HCT116 (cell line): ENCODE measurements at regions not wholly inside any gene's neighbourhood (a gene's known extent, or its start where the extent isn't known, plus 50 kb on each side); places are given as distances from the start of the nearest gene placed in this dataset.
"Not testable (repeated sequence)": the region's sequence is repeated elsewhere in the genome, so short reads cannot be mapped to it uniquely, and the experiment has no call there.

Experiments used
- ATAC-seq: fragments of 200-7000 bp; cut with Tn5 transposase; 2 replicates; pipeline ENCODE4 v1.9.1; 2020; ENCODE audit warnings: mild to moderate bottlenecking, moderate library complexity
- BruUV-seq: library from RNA; stranded (reverse); fragments of 400-500 nt; replicated peaks from 2 replicates; lab custom pipeline; 2021; lab: Mats Ljungman, UMichigan
- CTCF ChIA-PET: fragments of 300-600 bp; sonication (Branson Sonifier 250); formaldehyde crosslinking; loops from one replicate; lab custom pipeline; 2021; ENCODE audit warnings: antibody characterized with exemption; lab: Charles Lee
- POLR2A ChIA-PET: fragments of 300-600, 350-600 bp; sonication (Branson Sonifier 250); formaldehyde crosslinking; loops from one replicate; lab custom pipeline; 2021; ENCODE audit warnings: antibody characterized with exemption; lab: Charles Lee
- RAD21 ChIA-PET, 2 experiments: fragments of 300-600 bp; sonication (Branson Sonifier 250); formaldehyde crosslinking; loops; one replicate each; lab custom pipeline; 2023; ENCODE audit warnings: low total read pairs in 2 of 2; ENCODE audit not compliant: uncharacterized antibody in 2 of 2, unreplicated experiment in 2 of 2, low non-redundant PET in 1 of 2; lab: Charles Lee
- DNase-seq: peaks from one replicate; pipeline ENCODE4 v3.0.0-alpha.2; 2010; ENCODE audit warnings: low read depth, low spot score
- H2AFZ ChIP-seq: fragments of 200-600 bp; shearing (Covaris generic), sonication (generic); 2 replicates; pipeline ENCODE4 v1.6.1; 2017; ENCODE audit warnings: low read depth, mixed run types, mixed read lengths, antibody characterized with exemption, low read length; ENCODE audit not compliant: poor library complexity, severe bottlenecking
- H3K27ac ChIP-seq: 2 replicates; pipeline ENCODE4 v1.5.1; 2012; ENCODE audit warnings: low read depth, low read length
- H3K27me3 ChIP-seq: fragments of 200-600 bp; sonication (generic); 2 replicates; pipeline ENCODE4 v1.6.1; 2016; ENCODE audit warnings: mixed run types, low read length, mixed read lengths; ENCODE audit not compliant: insufficient read depth
- H3K36me3 ChIP-seq, 2 experiments: fragments of 200-500 bp in 1 of 2; fragments of 200-600 bp in 1 of 2; sonication (Bioruptor generic) in 1 of 2; sonication (generic) in 1 of 2; 2 replicates each; pipeline versions ENCODE4 v1.5.1 to v1.6.1; 2014 to 2016; ENCODE audit warnings: low read length in 2 of 2, inconsistent platforms in 1 of 2, mixed read lengths in 1 of 2, mixed run types in 1 of 2; ENCODE audit not compliant: insufficient read depth in 2 of 2, control insufficient read depth in 1 of 2
- H3K4me1 ChIP-seq, 2 experiments: fragments of 200-600 bp in 1 of 2; sonication (generic) in 1 of 2; 2 replicates each; pipeline versions ENCODE4 v1.5.1 to v1.6.1; 2012 to 2017; ENCODE audit warnings: low read length in 2 of 2, inconsistent platforms in 1 of 2, mild to moderate bottlenecking in 1 of 2, mixed read lengths in 1 of 2, mixed run types in 1 of 2, moderate library complexity in 1 of 2; ENCODE audit not compliant: insufficient read depth in 2 of 2, control insufficient read depth in 1 of 2
- H3K4me2 ChIP-seq: fragments of 200-600 bp; sonication (generic); 2 replicates; pipeline ENCODE4 v1.6.1; 2017; ENCODE audit warnings: mixed run types, low read length, mixed read lengths
- H3K4me3 ChIP-seq, 2 experiments: fragments of 200-600 bp in 1 of 2; sonication (generic) in 1 of 2; replicated peaks in 1 of 2; 2 replicates each; pipeline ENCODE4 v1.5.1; 2011 to 2016; ENCODE audit warnings: low read length in 2 of 2, control low read depth in 1 of 2, low read depth in 1 of 2, mild to moderate bottlenecking in 1 of 2, mixed read lengths in 1 of 2, mixed run types in 1 of 2
- H3K79me2 ChIP-seq: fragments of 200-600 bp; sonication (generic); 2 replicates; pipeline ENCODE4 v1.6.1; 2017; ENCODE audit warnings: mild to moderate bottlenecking, mixed run types, low read length, moderate library complexity, mixed read lengths; ENCODE audit not compliant: insufficient read depth
- H3K9ac ChIP-seq: fragments of 200-600 bp; sonication (generic); 2 replicates; pipeline ENCODE4 v1.6.1; 2016; ENCODE audit warnings: low read length, mixed read lengths
- H3K9me2 ChIP-seq: fragments of 200-600 bp; sonication (generic), shearing (Covaris generic); 2 replicates; pipeline ENCODE4 v1.6.1; 2017; ENCODE audit warnings: mixed run types, mild to moderate bottlenecking, moderate library complexity; ENCODE audit not compliant: insufficient read depth
- H3K9me3 ChIP-seq, 2 experiments: fragments of 200-500 bp in 1 of 2; fragments of 200-600 bp in 1 of 2; sonication (Bioruptor generic) in 1 of 2; sonication (generic) in 1 of 2; 2 replicates each; pipeline ENCODE4 v1.6.1; 2014 to 2017; ENCODE audit warnings: low read length in 2 of 2, mixed read lengths in 2 of 2, inconsistent platforms in 1 of 2, low read depth in 1 of 2, mild to moderate bottlenecking in 1 of 2, mixed run types in 1 of 2, moderate library complexity in 1 of 2; ENCODE audit not compliant: control insufficient read depth in 1 of 2, insufficient read depth in 1 of 2
- H4K20me1 ChIP-seq: fragments of 200-600 bp; sonication (generic), shearing (Covaris generic); 2 replicates; pipeline ENCODE4 v1.6.1; 2017; ENCODE audit warnings: mixed run types, mild to moderate bottlenecking, moderate library complexity; ENCODE audit not compliant: insufficient read depth
- CBX3 ChIP-seq: IDR thresholded peaks from 2 replicates; pipeline ENCODE4 v1.6.1; 2012; ENCODE audit warnings: low read depth
- RAD21 ChIP-seq: IDR thresholded peaks from 2 replicates; pipeline ENCODE4 v1.6.1; 2012; ENCODE audit warnings: low read depth, mild to moderate bottlenecking
- SP1 ChIP-seq: IDR thresholded peaks from 2 replicates; pipeline ENCODE4 v1.6.1; 2012; ENCODE audit warnings: low read depth
- ZFX ChIP-seq: fragments of 450-650 bp; IDR thresholded peaks from 2 replicates; pipeline ENCODE4 v1.6.1; 2017
- ZNF274 ChIP-seq: fragments of 200-500 bp; sonication (Bioruptor generic); IDR thresholded peaks from 2 replicates; pipeline ENCODE4 v1.6.1; 2014; ENCODE audit warnings: mild to moderate bottlenecking, low read depth, low read length, inconsistent platforms
- intact Hi-C: fragments of 100-400 bp; cut with micrococcal nuclease; formaldehyde crosslinking; loops from 2 replicates; pipeline ENCODE4 v1.10.0; 2022
- TF ChIP-seq, protein P1 (sequence below): IDR thresholded peaks from 2 replicates; pipeline ENCODE4 v1.6.1; 2012; ENCODE audit warnings: low read depth
- TF ChIP-seq, protein P2 (sequence below), 3 experiments: fragments of 200-600 bp in 1 of 3; sonication (generic) in 1 of 3; IDR thresholded peaks in 2 of 3; conservative IDR thresholded peaks in 1 of 3; 2 replicates each; pipeline ENCODE4 v1.5.1; 2012 to 2017; ENCODE audit warnings: low read depth in 2 of 3, low read length in 2 of 3, antibody characterized with exemption in 1 of 3, borderline replicate concordance in 1 of 3, control low read depth in 1 of 3, mild to moderate bottlenecking in 1 of 3, mixed read lengths in 1 of 3, mixed run types in 1 of 3, moderate library complexity in 1 of 3; ENCODE audit not compliant: insufficient read depth in 1 of 3

DNA sequence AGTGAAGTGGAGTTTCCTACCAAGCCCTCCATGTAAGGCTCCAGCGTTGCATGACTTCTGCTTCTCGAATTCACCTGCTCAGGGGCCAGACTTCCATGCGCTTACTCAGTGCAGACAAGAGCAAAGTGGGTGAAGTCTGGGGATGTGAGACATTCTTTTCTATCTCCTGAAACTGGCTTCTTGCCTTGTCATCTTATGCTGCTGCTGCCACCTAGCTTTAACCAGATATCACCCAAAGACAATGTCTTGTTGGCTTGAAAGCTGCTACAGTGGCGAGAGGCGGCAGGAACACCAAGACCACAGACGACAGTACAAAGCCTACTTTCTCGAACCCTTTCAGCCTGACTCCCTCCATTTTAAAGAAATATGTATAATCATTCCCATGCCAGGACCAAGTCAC lies 103.6 kb upstream of the ADGRG2 start:
- CTCF ChIA-PET, result interaction anchor here (1.0 kb wide), 1 partner anchor 186 kb away, joined by 5 read pairs; no protein-coding TSS in a partner anchor

DNA sequence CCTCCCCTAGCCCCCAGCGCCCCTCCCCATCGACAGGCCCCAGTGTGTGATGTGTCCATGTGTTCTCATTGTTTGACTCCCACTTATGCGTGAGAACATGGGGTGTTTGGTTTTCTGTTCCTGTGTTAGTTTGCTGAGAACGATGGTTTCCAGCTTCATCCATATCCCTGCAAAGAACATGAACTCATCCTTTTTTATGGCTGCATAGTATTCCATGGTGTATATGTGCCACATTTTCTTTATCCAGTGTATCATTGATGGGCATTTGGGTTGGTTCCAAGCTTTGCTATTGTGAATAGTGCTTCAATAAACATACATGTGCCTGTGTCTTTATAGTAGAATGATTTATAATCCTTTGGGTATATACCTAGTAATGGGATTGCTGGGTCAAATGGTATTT lies 107.6 kb upstream of the ADGRG2 start:
- H3K9me3 ChIP-seq, H3K79me2 ChIP-seq, intact Hi-C loops, H4K20me1 ChIP-seq, ATAC-seq, H3K27me3 ChIP-seq, H3K4me3 ChIP-seq, H3K4me2 ChIP-seq, H2AFZ ChIP-seq, RAD21 ChIA-PET, H3K36me3 ChIP-seq, DNase-seq, H3K9me2 ChIP-seq, H3K9ac ChIP-seq, BruUV-seq, POLR2A ChIA-PET, H3K4me1 ChIP-seq, CTCF ChIA-PET, H3K27ac ChIP-seq: not testable (repeated sequence)

More for the DNA sequence above, 103.6 kb upstream of the ADGRG2 start:
- Histone ChIP-seq H3K9me2 (no peaks in the 10 kb centered on the region), H3K27me3 (no peaks in the 10 kb centered on the region), H3K27ac (no peak overlapping the region), H3K9me3 (no peaks in the 10 kb centered on the region), H3K79me2 (no peaks in the 10 kb centered on the region), H3K4me1 (no peaks in the 10 kb centered on the region), H3K4me2 (no peak overlapping the region), H2AFZ (no peak overlapping the region), H4K20me1 (no peaks in the 10 kb centered on the region), H3K9ac (no peak overlapping the region), H3K4me3 (no peak overlapping the region), H3K36me3 (no peaks in the 10 kb centered on the region)
- ATAC-seq (no peak), DNase-seq (no peak)
- intact Hi-C loops, result no loop called here
- POLR2A ChIA-PET, result no interaction called here
- RAD21 ChIA-PET, result interaction anchor here in 1 of 2 experiments (1.0 kb wide), 1 partner anchor 836 kb away, joined by 3 read pairs; no protein-coding TSS in a partner anchor
- BruUV-seq, result no TSS peak
- TF ChIP-seq CBX3 (no peak), ZNF274 (no peak), ZFX (no peak), SP1 (no peak), RAD21 (peak; percentile 48)
- TF ChIP-seq, protein P1, sequence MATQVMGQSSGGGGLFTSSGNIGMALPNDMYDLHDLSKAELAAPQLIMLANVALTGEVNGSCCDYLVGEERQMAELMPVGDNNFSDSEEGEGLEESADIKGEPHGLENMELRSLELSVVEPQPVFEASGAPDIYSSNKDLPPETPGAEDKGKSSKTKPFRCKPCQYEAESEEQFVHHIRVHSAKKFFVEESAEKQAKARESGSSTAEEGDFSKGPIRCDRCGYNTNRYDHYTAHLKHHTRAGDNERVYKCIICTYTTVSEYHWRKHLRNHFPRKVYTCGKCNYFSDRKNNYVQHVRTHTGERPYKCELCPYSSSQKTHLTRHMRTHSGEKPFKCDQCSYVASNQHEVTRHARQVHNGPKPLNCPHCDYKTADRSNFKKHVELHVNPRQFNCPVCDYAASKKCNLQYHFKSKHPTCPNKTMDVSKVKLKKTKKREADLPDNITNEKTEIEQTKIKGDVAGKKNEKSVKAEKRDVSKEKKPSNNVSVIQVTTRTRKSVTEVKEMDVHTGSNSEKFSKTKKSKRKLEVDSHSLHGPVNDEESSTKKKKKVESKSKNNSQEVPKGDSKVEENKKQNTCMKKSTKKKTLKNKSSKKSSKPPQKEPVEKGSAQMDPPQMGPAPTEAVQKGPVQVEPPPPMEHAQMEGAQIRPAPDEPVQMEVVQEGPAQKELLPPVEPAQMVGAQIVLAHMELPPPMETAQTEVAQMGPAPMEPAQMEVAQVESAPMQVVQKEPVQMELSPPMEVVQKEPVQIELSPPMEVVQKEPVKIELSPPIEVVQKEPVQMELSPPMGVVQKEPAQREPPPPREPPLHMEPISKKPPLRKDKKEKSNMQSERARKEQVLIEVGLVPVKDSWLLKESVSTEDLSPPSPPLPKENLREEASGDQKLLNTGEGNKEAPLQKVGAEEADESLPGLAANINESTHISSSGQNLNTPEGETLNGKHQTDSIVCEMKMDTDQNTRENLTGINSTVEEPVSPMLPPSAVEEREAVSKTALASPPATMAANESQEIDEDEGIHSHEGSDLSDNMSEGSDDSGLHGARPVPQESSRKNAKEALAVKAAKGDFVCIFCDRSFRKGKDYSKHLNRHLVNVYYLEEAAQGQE, result no peak
- TF ChIP-seq, protein P2, sequence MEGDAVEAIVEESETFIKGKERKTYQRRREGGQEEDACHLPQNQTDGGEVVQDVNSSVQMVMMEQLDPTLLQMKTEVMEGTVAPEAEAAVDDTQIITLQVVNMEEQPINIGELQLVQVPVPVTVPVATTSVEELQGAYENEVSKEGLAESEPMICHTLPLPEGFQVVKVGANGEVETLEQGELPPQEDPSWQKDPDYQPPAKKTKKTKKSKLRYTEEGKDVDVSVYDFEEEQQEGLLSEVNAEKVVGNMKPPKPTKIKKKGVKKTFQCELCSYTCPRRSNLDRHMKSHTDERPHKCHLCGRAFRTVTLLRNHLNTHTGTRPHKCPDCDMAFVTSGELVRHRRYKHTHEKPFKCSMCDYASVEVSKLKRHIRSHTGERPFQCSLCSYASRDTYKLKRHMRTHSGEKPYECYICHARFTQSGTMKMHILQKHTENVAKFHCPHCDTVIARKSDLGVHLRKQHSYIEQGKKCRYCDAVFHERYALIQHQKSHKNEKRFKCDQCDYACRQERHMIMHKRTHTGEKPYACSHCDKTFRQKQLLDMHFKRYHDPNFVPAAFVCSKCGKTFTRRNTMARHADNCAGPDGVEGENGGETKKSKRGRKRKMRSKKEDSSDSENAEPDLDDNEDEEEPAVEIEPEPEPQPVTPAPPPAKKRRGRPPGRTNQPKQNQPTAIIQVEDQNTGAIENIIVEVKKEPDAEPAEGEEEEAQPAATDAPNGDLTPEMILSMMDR (IDR thresholded peaks at IDR 0.05 in 2 of 3, conservative IDR thresholded peaks at IDR 0.05 in 1 of 3; ENCODE audit: borderline replicate concordance in 1 of 3, insufficient read depth in 1 of 3, low read depth in 2 of 3, low read length in 2 of 3), result peak in 1 of 3 experiments; percentile 9; a peak in 1 of 6 replicates
